Hepatocyte (in vitro differentiated cells): ENCODE measurements at regions not wholly inside any gene's neighbourhood (a gene's known extent, or its start where the extent isn't known, plus 50 kb on each side); places are given as distances from the start of the nearest gene placed in this dataset.

Source experiments
- EZH2 ChIP-seq: fragments of 200-600 bp; sonication (generic); IDR thresholded peaks from 2 replicates; pipeline ENCODE4 v1.6.1; 2016; ENCODE audit warnings: antibody characterized with exemption, mild to moderate bottlenecking, borderline replicate concordance
- TF ChIP-seq, protein P1 (sequence below): fragments of 200-600 bp; sonication (generic); IDR thresholded peaks from 2 replicates; pipeline ENCODE4 v1.5.1; 2016; ENCODE audit warnings: antibody characterized with exemption, mild to moderate bottlenecking; ENCODE audit not compliant: poor library complexity

DNA sequence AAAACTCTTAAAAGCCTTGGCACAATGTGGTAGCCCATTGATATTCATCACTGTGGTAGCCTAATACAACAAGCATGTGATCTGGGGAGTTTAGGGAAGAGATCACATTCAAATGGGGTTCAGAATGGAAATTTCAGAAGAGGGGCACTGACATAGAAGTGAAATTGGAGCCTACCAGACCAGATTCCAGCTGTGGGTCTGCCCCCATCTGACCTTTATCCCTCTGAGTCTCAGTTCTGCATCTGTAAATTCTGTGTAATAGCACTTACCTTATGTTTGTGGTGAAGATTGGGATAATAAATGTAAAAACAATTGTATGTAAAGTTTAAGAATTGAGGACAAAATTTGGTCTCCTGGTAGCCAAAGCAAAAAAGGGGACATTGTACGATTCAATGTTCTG lies 320.4 kb upstream of the BOD1L1 start:
- TF ChIP-seq, protein P1, sequence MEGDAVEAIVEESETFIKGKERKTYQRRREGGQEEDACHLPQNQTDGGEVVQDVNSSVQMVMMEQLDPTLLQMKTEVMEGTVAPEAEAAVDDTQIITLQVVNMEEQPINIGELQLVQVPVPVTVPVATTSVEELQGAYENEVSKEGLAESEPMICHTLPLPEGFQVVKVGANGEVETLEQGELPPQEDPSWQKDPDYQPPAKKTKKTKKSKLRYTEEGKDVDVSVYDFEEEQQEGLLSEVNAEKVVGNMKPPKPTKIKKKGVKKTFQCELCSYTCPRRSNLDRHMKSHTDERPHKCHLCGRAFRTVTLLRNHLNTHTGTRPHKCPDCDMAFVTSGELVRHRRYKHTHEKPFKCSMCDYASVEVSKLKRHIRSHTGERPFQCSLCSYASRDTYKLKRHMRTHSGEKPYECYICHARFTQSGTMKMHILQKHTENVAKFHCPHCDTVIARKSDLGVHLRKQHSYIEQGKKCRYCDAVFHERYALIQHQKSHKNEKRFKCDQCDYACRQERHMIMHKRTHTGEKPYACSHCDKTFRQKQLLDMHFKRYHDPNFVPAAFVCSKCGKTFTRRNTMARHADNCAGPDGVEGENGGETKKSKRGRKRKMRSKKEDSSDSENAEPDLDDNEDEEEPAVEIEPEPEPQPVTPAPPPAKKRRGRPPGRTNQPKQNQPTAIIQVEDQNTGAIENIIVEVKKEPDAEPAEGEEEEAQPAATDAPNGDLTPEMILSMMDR = no peak
- TF ChIP-seq EZH2 = no peak
